ENCODE measurements at regions not wholly inside any gene's neighbourhood (a gene's known extent, or its start where the extent isn't known, plus 50 kb on each side); places are given as distances from the start of the nearest gene placed in this dataset.

- TF ChIP-seq ZFX (IDR thresholded peaks at IDR 0.05) (no peak), CTCF (conservative IDR thresholded peaks at IDR 0.05) (no peak)
- H3K27ac ChIP-seq: no peak overlapping the region
These were observed 257.9 kb upstream of the ATP5MC3 start for GRCh38 chr2:175439416-175439815.

GRCh38 chr2:175437167-175437566, 255.7 kb upstream of the ATP5MC3 start:
- TF ChIP-seq ZFX (IDR thresholded peaks at IDR 0.05): no peak
- no peak for TF ChIP-seq CTCF (conservative IDR thresholded peaks at IDR 0.05)
- H3K27ac ChIP-seq: no peak overlapping the region

GRCh38 chr2:175436076-175436475, 254.6 kb upstream of the ATP5MC3 start:
- no peak overlapping the region for H3K27ac ChIP-seq
- TF ChIP-seq ZFX (IDR thresholded peaks at IDR 0.05) (no peak), CTCF (conservative IDR thresholded peaks at IDR 0.05) (no peak)

- TF ChIP-seq CTCF (conservative IDR thresholded peaks at IDR 0.05) (no peak), ZFX (IDR thresholded peaks at IDR 0.05) (no peak)
- no peak overlapping the region for H3K27ac ChIP-seq
These were observed 253.5 kb upstream of the ATP5MC3 start for GRCh38 chr2:175435012-175435411.

- TF ChIP-seq ZFX (IDR thresholded peaks at IDR 0.05): no peak
- no peak for TF ChIP-seq CTCF (conservative IDR thresholded peaks at IDR 0.05)
- no peak overlapping the region for H3K27ac ChIP-seq
These were observed 251.3 kb upstream of the ATP5MC3 start for GRCh38 chr2:175432793-175433192.

GRCh38 chr2:175432021-175432420, 250.5 kb upstream of the ATP5MC3 start:
- no peak overlapping the region for H3K27ac ChIP-seq

More at GRCh38 chr2:175432021-175432420, 250.5 kb upstream of the ATP5MC3 start:
- TF ChIP-seq CTCF (conservative IDR thresholded peaks at IDR 0.05) (no peak), ZFX (IDR thresholded peaks at IDR 0.05) (no peak)

Measured in C4-2B (cell line).